ENCODE measurements at regions not wholly inside any gene's neighbourhood (a gene's known extent, or its start where the extent isn't known, plus 50 kb on each side); places are given as distances from the start of the nearest gene placed in this dataset.

- H3K9me2 ChIP-seq (replicated peaks; ENCODE audit: control insufficient read depth, low read length), result no peaks in the 10 kb centered on the region
- H3K4me2 ChIP-seq (ENCODE audit: low read length), result no peak overlapping the region
- no peaks in the 10 kb centered on the region for H3K27me3 ChIP-seq (ENCODE audit: control insufficient read depth, low read length)
- H3K27ac ChIP-seq (ENCODE audit: low read depth, low read length), result no peak overlapping the region
- TF ChIP-seq EZH2phosphoT487 (IDR thresholded peaks at IDR 0.05; ENCODE audit: borderline replicate concordance, low read length) (no peak), CTCF (IDR thresholded peaks at IDR 0.05; ENCODE audit: low read depth, low read length, poor library complexity, severe bottlenecking) (no peak)
- H3F3A ChIP-seq (ENCODE audit: control insufficient read depth, insufficient read depth), result no peaks in the 10 kb centered on the region
- H3K36me3 ChIP-seq (ENCODE audit: control insufficient read depth, low read length), result no peaks in the 10 kb centered on the region
- H3K79me2 ChIP-seq (ENCODE audit: control insufficient read depth, low read length), result no peaks in the 10 kb centered on the region
- H4K20me1 ChIP-seq (ENCODE audit: control insufficient read depth, insufficient read depth, low read depth, low read length), result no peaks in the 10 kb centered on the region
- no peaks in the 10 kb centered on the region for H3K9me3 ChIP-seq (ENCODE audit: control insufficient read depth, insufficient read depth, low read length)
- no peaks in the 10 kb centered on the region for H3K4me1 ChIP-seq (ENCODE audit: control insufficient read depth, low read length)
- no peak overlapping the region for H3K4me3 ChIP-seq (ENCODE audit: low read length)
These were observed 302.6 kb upstream of the BOD1L1 start for GRCh38 chr4:13930155-13930554.

- Histone ChIP-seq H3K27ac (ENCODE audit: low read depth, low read length) (no peak overlapping the region), H3K79me2 (ENCODE audit: control insufficient read depth, low read length) (no peaks in the 10 kb centered on the region), H3K9me2 (replicated peaks; ENCODE audit: control insufficient read depth, low read length) (no peaks in the 10 kb centered on the region), H3K27me3 (ENCODE audit: control insufficient read depth, low read length) (no peaks in the 10 kb centered on the region), H3K4me2 (ENCODE audit: low read length) (no peak overlapping the region), H3F3A (ENCODE audit: control insufficient read depth, insufficient read depth) (no peaks in the 10 kb centered on the region), H3K36me3 (ENCODE audit: control insufficient read depth, low read length) (no peaks in the 10 kb centered on the region), H3K4me1 (ENCODE audit: control insufficient read depth, low read length) (no peaks in the 10 kb centered on the region), H3K4me3 (ENCODE audit: low read length) (no peak overlapping the region), H3K9me3 (ENCODE audit: control insufficient read depth, insufficient read depth, low read length) (no peaks in the 10 kb centered on the region), H4K20me1 (ENCODE audit: control insufficient read depth, insufficient read depth, low read depth, low read length) (no peaks in the 10 kb centered on the region)
- TF ChIP-seq CTCF (IDR thresholded peaks at IDR 0.05; ENCODE audit: low read depth, low read length, poor library complexity, severe bottlenecking) (no peak), EZH2phosphoT487 (IDR thresholded peaks at IDR 0.05; ENCODE audit: borderline replicate concordance, low read length) (no peak)
These were observed 305.7 kb upstream of the BOD1L1 start for GRCh38 chr4:13933191-13933590.

- Histone ChIP-seq H3K36me3 (ENCODE audit: control insufficient read depth, low read length) (no peaks in the 10 kb centered on the region), H4K20me1 (ENCODE audit: control insufficient read depth, insufficient read depth, low read depth, low read length) (no peaks in the 10 kb centered on the region), H3K27ac (ENCODE audit: low read depth, low read length) (no peak overlapping the region), H3K9me2 (replicated peaks; ENCODE audit: control insufficient read depth, low read length) (no peaks in the 10 kb centered on the region), H3K4me1 (ENCODE audit: control insufficient read depth, low read length) (no peaks in the 10 kb centered on the region), H3K4me3 (ENCODE audit: low read length) (no peak overlapping the region), H3K9me3 (ENCODE audit: control insufficient read depth, insufficient read depth, low read length) (no peaks in the 10 kb centered on the region), H3K27me3 (ENCODE audit: control insufficient read depth, low read length) (no peaks in the 10 kb centered on the region), H3K79me2 (ENCODE audit: control insufficient read depth, low read length) (no peaks in the 10 kb centered on the region), H3F3A (ENCODE audit: control insufficient read depth, insufficient read depth) (no peaks in the 10 kb centered on the region), H3K4me2 (ENCODE audit: low read length) (no peak overlapping the region)
- TF ChIP-seq CTCF (IDR thresholded peaks at IDR 0.05; ENCODE audit: low read depth, low read length, poor library complexity, severe bottlenecking) (no peak), EZH2phosphoT487 (IDR thresholded peaks at IDR 0.05; ENCODE audit: borderline replicate concordance, low read length) (no peak)
These were observed 310.8 kb upstream of the BOD1L1 start for GRCh38 chr4:13938299-13938698.

GRCh38 chr4:13940921-13941320 lies 313.4 kb upstream of the BOD1L1 start:
- no peaks in the 10 kb centered on the region for H4K20me1 ChIP-seq (ENCODE audit: control insufficient read depth, insufficient read depth, low read depth, low read length)
- H3K4me1 ChIP-seq (ENCODE audit: control insufficient read depth, low read length), result no peaks in the 10 kb centered on the region
- H3K27me3 ChIP-seq (ENCODE audit: control insufficient read depth, low read length), result no peaks in the 10 kb centered on the region
- no peak overlapping the region for H3K4me3 ChIP-seq (ENCODE audit: low read length)
- no peaks in the 10 kb centered on the region for H3K9me2 ChIP-seq (replicated peaks; ENCODE audit: control insufficient read depth, low read length)
- H3K36me3 ChIP-seq (ENCODE audit: control insufficient read depth, low read length), result no peaks in the 10 kb centered on the region
- no peak overlapping the region for H3K27ac ChIP-seq (ENCODE audit: low read depth, low read length)
- H3K9me3 ChIP-seq (ENCODE audit: control insufficient read depth, insufficient read depth, low read length), result no peaks in the 10 kb centered on the region
- no peak for TF ChIP-seq CTCF (IDR thresholded peaks at IDR 0.05; ENCODE audit: low read depth, low read length, poor library complexity, severe bottlenecking)
- no peak for TF ChIP-seq EZH2phosphoT487 (IDR thresholded peaks at IDR 0.05; ENCODE audit: borderline replicate concordance, low read length)
- H3K4me2 ChIP-seq (ENCODE audit: low read length), result no peak overlapping the region
- no peaks in the 10 kb centered on the region for H3K79me2 ChIP-seq (ENCODE audit: control insufficient read depth, low read length)
- H3F3A ChIP-seq (ENCODE audit: control insufficient read depth, insufficient read depth), result no peaks in the 10 kb centered on the region

Data from DOHH2 (cell line).